ENCODE measurements at regions not wholly inside any gene's neighbourhood (a gene's known extent, or its start where the extent isn't known, plus 50 kb on each side); places are given as distances from the start of the nearest gene placed in this dataset.

DNA sequence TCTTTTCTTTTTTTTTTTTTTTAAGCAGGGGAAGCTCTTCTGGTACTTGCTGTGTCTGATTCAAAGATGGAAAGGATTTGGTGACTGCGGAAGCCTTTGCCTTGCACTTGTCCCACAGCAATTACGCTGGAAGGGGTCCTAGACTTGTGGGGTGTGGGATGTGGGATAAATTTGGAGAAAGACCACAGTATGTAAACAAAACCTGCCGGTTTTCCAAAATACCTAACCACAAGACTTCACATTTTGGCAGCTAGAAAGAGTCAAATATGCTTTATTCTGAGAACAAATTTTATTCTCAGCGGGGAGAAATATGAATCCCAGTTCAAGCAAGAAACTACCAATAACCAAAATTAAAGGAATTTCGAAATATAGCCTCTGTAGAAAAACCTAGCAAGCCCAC is 176.5 kb downstream of the SPRY2 start:
- Histone ChIP-seq H3K9me3 (ENCODE audit: insufficient read depth, low read length) (no peaks in the 10 kb centered on the region), H3K79me2 (ENCODE audit: insufficient read depth, low read length) (no peaks in the 10 kb centered on the region), H3K9ac (ENCODE audit: low read length) (no peak overlapping the region), H3K4me2 (ENCODE audit: low read depth, low read length, poor library complexity, severe bottlenecking) (no peak overlapping the region), H3K27me3 (ENCODE audit: low read length) (no peaks in the 10 kb centered on the region), H3K36me3 (ENCODE audit: low read length) (no peaks in the 10 kb centered on the region), H3K4me3 (ENCODE audit: insufficient read depth, low read length, poor library complexity, severe bottlenecking) (no peak overlapping the region), H2AFZ (ENCODE audit: low read depth, low read length, severe bottlenecking) (no peak overlapping the region), H4K20me1 (ENCODE audit: low read depth, low read length) (no peaks in the 10 kb centered on the region), H3K9me2 (replicated peaks; ENCODE audit: insufficient read depth, low read length) (no peaks in the 10 kb centered on the region), H3F3A (ENCODE audit: insufficient read depth) (no peaks in the 10 kb centered on the region), H3K27ac (ENCODE audit: low read depth, low read length) (no peak overlapping the region)
- TF ChIP-seq, protein P1, sequence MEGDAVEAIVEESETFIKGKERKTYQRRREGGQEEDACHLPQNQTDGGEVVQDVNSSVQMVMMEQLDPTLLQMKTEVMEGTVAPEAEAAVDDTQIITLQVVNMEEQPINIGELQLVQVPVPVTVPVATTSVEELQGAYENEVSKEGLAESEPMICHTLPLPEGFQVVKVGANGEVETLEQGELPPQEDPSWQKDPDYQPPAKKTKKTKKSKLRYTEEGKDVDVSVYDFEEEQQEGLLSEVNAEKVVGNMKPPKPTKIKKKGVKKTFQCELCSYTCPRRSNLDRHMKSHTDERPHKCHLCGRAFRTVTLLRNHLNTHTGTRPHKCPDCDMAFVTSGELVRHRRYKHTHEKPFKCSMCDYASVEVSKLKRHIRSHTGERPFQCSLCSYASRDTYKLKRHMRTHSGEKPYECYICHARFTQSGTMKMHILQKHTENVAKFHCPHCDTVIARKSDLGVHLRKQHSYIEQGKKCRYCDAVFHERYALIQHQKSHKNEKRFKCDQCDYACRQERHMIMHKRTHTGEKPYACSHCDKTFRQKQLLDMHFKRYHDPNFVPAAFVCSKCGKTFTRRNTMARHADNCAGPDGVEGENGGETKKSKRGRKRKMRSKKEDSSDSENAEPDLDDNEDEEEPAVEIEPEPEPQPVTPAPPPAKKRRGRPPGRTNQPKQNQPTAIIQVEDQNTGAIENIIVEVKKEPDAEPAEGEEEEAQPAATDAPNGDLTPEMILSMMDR (IDR thresholded peaks at IDR 0.05; ENCODE audit: insufficient read depth, low read length, poor library complexity, severe bottlenecking) = no peak
- no peak for TF ChIP-seq EZH2phosphoT487 (conservative IDR thresholded peaks at IDR 0.05; ENCODE audit: low read length)

DNA sequence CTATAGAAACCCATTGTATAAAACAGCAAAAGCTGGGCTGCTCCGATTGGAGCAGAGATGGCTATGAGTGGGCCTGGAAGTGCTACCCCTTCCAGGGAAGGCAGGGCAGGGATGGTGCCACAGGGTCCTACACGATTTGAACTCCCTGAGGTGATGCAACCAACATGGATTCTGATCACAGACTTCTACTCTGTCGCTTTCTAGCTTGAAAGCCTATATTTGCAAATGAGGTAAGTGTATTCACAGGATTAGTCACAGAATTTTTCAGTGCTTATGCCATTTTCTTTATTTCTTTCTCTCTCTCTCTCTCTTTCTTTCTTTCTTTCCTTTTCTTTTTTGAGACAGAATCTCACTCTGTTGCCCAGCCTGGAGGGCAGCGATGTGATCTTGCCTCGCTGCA is 179.0 kb downstream of the SPRY2 start:
- Histone ChIP-seq H3K36me3 (ENCODE audit: low read length) (no peaks in the 10 kb centered on the region), H3K9ac (ENCODE audit: low read length) (no peak overlapping the region), H4K20me1 (ENCODE audit: low read depth, low read length) (no peaks in the 10 kb centered on the region), H3K9me2 (replicated peaks; ENCODE audit: insufficient read depth, low read length) (no peaks in the 10 kb centered on the region), H3K4me3 (ENCODE audit: insufficient read depth, low read length, poor library complexity, severe bottlenecking) (no peak overlapping the region), H3K27me3 (ENCODE audit: low read length) (no peaks in the 10 kb centered on the region), H3F3A (ENCODE audit: insufficient read depth) (no peaks in the 10 kb centered on the region), H2AFZ (ENCODE audit: low read depth, low read length, severe bottlenecking) (no peak overlapping the region), H3K27ac (ENCODE audit: low read depth, low read length) (no peak overlapping the region), H3K79me2 (ENCODE audit: insufficient read depth, low read length) (no peaks in the 10 kb centered on the region), H3K9me3 (ENCODE audit: insufficient read depth, low read length) (no peaks in the 10 kb centered on the region), H3K4me2 (ENCODE audit: low read depth, low read length, poor library complexity, severe bottlenecking) (no peak overlapping the region)
- no peak for TF ChIP-seq EZH2phosphoT487 (conservative IDR thresholded peaks at IDR 0.05; ENCODE audit: low read length)
- TF ChIP-seq, protein P1 (IDR thresholded peaks at IDR 0.05; ENCODE audit: insufficient read depth, low read length, poor library complexity, severe bottlenecking) = no peak

DNA sequence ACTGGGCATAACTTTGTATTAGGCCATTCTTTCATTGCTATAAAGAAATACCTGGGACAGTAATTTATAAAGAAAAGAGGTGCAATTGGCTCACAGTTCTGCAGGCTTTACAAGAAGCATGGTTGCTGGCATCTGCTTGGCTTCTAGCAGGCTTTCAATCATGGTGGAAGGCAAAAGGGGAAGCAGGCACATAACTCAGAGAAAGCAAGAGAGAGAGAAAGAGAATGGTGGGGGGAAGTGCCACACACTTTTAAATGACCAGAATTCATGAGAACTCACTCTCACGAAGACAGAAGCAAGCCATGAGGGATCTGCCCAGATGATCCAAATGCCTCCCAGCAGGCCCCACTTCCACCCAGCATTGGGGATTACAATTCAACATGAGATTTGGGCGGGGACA is 179.7 kb downstream of the SPRY2 start:
- no peaks in the 10 kb centered on the region for H3K9me3 ChIP-seq (ENCODE audit: insufficient read depth, low read length)
- no peaks in the 10 kb centered on the region for H3K27me3 ChIP-seq (ENCODE audit: low read length)
- H3K9me2 ChIP-seq (replicated peaks; ENCODE audit: insufficient read depth, low read length) = no peaks in the 10 kb centered on the region
- H3K27ac ChIP-seq (ENCODE audit: low read depth, low read length) = no peak overlapping the region
- no peaks in the 10 kb centered on the region for H3K79me2 ChIP-seq (ENCODE audit: insufficient read depth, low read length)
- TF ChIP-seq, protein P1 (IDR thresholded peaks at IDR 0.05; ENCODE audit: insufficient read depth, low read length, poor library complexity, severe bottlenecking) = no peak
- TF ChIP-seq EZH2phosphoT487 (conservative IDR thresholded peaks at IDR 0.05; ENCODE audit: low read length) = no peak
- H3K4me2 ChIP-seq (ENCODE audit: low read depth, low read length, poor library complexity, severe bottlenecking) = no peak overlapping the region
- no peak overlapping the region for H3K4me3 ChIP-seq (ENCODE audit: insufficient read depth, low read length, poor library complexity, severe bottlenecking)
- no peaks in the 10 kb centered on the region for H4K20me1 ChIP-seq (ENCODE audit: low read depth, low read length)
- H3K36me3 ChIP-seq (ENCODE audit: low read length) = no peaks in the 10 kb centered on the region
- no peak overlapping the region for H2AFZ ChIP-seq (ENCODE audit: low read depth, low read length, severe bottlenecking)
- no peaks in the 10 kb centered on the region for H3F3A ChIP-seq (ENCODE audit: insufficient read depth)
- H3K9ac ChIP-seq (ENCODE audit: low read length) = no peak overlapping the region

Measured in SU-DHL-6 (cell line).